ENCODE measurements at regions not wholly inside any gene's neighbourhood (a gene's known extent, or its start where the extent isn't known, plus 50 kb on each side); places are given as distances from the start of the nearest gene placed in this dataset.

DNA sequence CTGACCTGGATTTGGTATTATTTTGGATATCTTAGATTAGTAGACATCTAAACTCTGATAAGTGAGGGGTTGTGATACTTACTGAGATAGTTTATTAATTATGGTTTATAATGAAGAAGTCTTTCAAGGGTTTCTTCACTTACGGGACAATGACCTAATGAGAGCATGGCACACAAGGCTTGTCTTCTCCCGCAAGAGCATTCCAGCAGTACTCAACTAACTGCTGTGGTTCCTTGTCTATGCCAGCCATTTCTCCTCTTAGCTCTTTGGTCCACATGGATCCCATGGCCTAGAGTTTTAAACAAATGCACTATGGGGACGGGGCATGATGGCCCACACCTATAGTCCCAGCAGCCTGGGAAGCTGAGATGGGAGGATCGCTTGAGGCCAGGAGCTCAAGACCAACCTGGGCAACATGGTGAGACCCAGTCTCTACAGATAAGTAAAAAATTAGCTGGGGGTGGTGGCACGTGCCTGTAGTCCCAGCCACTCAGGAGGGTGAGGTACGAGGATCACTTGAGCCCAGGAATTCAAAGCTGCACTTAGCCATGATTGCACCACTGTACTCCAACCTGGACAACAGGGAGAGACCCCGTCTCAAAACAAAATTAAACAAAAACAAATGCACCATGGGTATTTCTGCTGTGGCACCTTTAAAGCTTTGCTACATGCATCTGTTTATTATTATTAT is 161.7 kb upstream of the MYCN start:
- TF ChIP-seq, protein P1, sequence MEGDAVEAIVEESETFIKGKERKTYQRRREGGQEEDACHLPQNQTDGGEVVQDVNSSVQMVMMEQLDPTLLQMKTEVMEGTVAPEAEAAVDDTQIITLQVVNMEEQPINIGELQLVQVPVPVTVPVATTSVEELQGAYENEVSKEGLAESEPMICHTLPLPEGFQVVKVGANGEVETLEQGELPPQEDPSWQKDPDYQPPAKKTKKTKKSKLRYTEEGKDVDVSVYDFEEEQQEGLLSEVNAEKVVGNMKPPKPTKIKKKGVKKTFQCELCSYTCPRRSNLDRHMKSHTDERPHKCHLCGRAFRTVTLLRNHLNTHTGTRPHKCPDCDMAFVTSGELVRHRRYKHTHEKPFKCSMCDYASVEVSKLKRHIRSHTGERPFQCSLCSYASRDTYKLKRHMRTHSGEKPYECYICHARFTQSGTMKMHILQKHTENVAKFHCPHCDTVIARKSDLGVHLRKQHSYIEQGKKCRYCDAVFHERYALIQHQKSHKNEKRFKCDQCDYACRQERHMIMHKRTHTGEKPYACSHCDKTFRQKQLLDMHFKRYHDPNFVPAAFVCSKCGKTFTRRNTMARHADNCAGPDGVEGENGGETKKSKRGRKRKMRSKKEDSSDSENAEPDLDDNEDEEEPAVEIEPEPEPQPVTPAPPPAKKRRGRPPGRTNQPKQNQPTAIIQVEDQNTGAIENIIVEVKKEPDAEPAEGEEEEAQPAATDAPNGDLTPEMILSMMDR (IDR thresholded peaks at IDR 0.05; ENCODE audit: control extremely low read depth in 1 of 3, insufficient read depth in 1 of 3, low read depth in 1 of 3, low read length in 3 of 3) = no peak
- no peak for TF ChIP-seq EP300 (IDR thresholded peaks at IDR 0.05; ENCODE audit: borderline replicate concordance in 1 of 2, low read depth in 2 of 2, low read length in 2 of 2)
